ENCODE measurements at regions not wholly inside any gene's neighbourhood (a gene's known extent, or its start where the extent isn't known, plus 50 kb on each side); places are given as distances from the start of the nearest gene placed in this dataset.

DNA sequence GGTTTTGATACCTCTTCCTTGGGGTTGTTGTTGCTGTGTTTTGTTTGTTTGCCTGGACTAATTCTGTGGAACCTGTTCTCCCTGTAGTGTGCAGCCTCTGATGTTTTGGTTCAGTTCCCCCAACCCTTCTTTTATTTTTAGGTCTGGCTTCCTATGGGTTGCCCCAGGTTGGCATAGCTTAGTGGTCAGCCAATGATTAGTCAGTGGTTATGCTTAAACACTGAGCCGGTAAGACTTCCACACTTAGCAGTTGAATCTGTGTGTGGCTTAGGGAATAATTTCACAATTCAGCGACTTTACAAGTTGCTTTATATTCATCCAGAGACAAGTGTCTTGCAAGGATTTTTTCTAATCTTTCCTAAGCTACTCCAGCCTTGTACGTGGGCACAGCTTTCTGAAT lies 78.6 kb upstream of the CLPB start:
- Histone ChIP-seq H3K4me1 (ENCODE audit: control insufficient read depth, insufficient read depth, low read length, poor library complexity, severe bottlenecking) (no peaks in the 10 kb centered on the region), H3K36me3 (ENCODE audit: control insufficient read depth, insufficient read depth, low read length) (no peaks in the 10 kb centered on the region), H3K4me3 (ENCODE audit: insufficient read depth, low read depth, low read length, poor library complexity, severe bottlenecking) (no peak overlapping the region), H3K27ac (ENCODE audit: insufficient read depth, low read length, poor library complexity, severe bottlenecking) (no peak overlapping the region), H3K9me3 (ENCODE audit: control insufficient read depth, low read length) (no peaks in the 10 kb centered on the region), H3K27me3 (replicated peaks; ENCODE audit: control insufficient read depth, insufficient read depth, low read length, poor library complexity, severe bottlenecking) (no peaks in the 10 kb centered on the region)
- DNase-seq: no peak

GRCh38 chr11:72511393-72512047 lies 77.2 kb upstream of the CLPB start:
- Histone ChIP-seq H3K27ac (ENCODE audit: insufficient read depth, low read length, poor library complexity, severe bottlenecking) (no peak overlapping the region), H3K9me3 (ENCODE audit: control insufficient read depth, low read length) (no peaks in the 10 kb centered on the region), H3K36me3 (ENCODE audit: control insufficient read depth, insufficient read depth, low read length) (no peaks in the 10 kb centered on the region), H3K4me1 (ENCODE audit: control insufficient read depth, insufficient read depth, low read length, poor library complexity, severe bottlenecking) (no peaks in the 10 kb centered on the region), H3K27me3 (replicated peaks; ENCODE audit: control insufficient read depth, insufficient read depth, low read length, poor library complexity, severe bottlenecking) (no peaks in the 10 kb centered on the region), H3K4me3 (ENCODE audit: insufficient read depth, low read depth, low read length, poor library complexity, severe bottlenecking) (no peak overlapping the region)
- no peak for DNase-seq

- Histone ChIP-seq H3K9me3 (ENCODE audit: control insufficient read depth, low read length) (no peaks in the 10 kb centered on the region), H3K36me3 (ENCODE audit: control insufficient read depth, insufficient read depth, low read length) (no peaks in the 10 kb centered on the region), H3K27ac (ENCODE audit: insufficient read depth, low read length, poor library complexity, severe bottlenecking) (no peak overlapping the region), H3K27me3 (replicated peaks; ENCODE audit: control insufficient read depth, insufficient read depth, low read length, poor library complexity, severe bottlenecking) (no peaks in the 10 kb centered on the region), H3K4me1 (ENCODE audit: control insufficient read depth, insufficient read depth, low read length, poor library complexity, severe bottlenecking) (no peaks in the 10 kb centered on the region), H3K4me3 (ENCODE audit: insufficient read depth, low read depth, low read length, poor library complexity, severe bottlenecking) (no peak overlapping the region)
- no peak for DNase-seq
Measured at GRCh38 chr11:72507050-72507449, 72.7 kb upstream of the CLPB start.

DNA sequence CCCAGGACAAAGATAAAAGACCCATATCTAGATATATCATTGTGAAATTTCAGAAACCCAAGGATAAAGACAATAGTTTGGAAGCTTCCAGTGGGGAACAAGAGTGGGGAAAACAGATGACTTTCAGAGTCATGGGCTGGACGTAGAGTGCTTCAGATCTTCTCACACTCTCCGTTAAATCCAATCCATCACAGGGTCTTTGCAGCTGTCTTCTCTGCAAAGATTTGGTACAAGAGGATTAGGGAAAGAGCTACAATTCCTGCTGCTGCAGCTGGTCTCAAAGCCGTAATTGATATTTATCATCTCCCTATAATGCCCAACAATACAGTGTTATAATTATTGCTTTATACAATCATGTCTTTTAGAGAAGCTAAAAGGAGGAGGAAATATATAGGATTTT lies 63.4 kb upstream of the CLPB start:
- H3K4me3 ChIP-seq (ENCODE audit: insufficient read depth, low read depth, low read length, poor library complexity, severe bottlenecking): no peak overlapping the region
- H3K27ac ChIP-seq (ENCODE audit: insufficient read depth, low read length, poor library complexity, severe bottlenecking): no peak overlapping the region
- H3K36me3 ChIP-seq (ENCODE audit: control insufficient read depth, insufficient read depth, low read length): no peaks in the 10 kb centered on the region
- DNase-seq: no peak
- H3K27me3 ChIP-seq (replicated peaks; ENCODE audit: control insufficient read depth, insufficient read depth, low read length, poor library complexity, severe bottlenecking): no peaks in the 10 kb centered on the region
- H3K4me1 ChIP-seq (ENCODE audit: control insufficient read depth, insufficient read depth, low read length, poor library complexity, severe bottlenecking): no peaks in the 10 kb centered on the region
- no peaks in the 10 kb centered on the region for H3K9me3 ChIP-seq (ENCODE audit: control insufficient read depth, low read length)

DNA sequence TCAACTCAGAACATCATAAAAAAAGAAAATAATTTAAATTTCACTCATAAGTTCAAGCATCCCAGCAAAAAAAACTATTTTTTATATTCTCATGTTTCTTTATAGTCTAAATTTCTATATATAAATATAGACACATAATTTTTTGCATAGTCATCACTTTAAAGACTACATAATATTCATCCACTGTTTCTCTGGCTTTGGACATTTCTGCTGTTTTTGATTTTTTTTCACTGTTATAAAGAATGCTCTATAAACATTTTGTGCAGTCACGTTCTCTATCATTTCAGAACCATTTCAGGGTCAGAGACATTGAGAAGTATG lies 59.7 kb upstream of the CLPB start:
- DNase-seq: no peak
- H3K36me3 ChIP-seq (ENCODE audit: control insufficient read depth, insufficient read depth, low read length): no peaks in the 10 kb centered on the region
- no peaks in the 10 kb centered on the region for H3K27me3 ChIP-seq (replicated peaks; ENCODE audit: control insufficient read depth, insufficient read depth, low read length, poor library complexity, severe bottlenecking)
- no peak overlapping the region for H3K27ac ChIP-seq (ENCODE audit: insufficient read depth, low read length, poor library complexity, severe bottlenecking)
- no peak overlapping the region for H3K4me3 ChIP-seq (ENCODE audit: insufficient read depth, low read depth, low read length, poor library complexity, severe bottlenecking)
- no peaks in the 10 kb centered on the region for H3K4me1 ChIP-seq (ENCODE audit: control insufficient read depth, insufficient read depth, low read length, poor library complexity, severe bottlenecking)
- H3K9me3 ChIP-seq (ENCODE audit: control insufficient read depth, low read length): no peaks in the 10 kb centered on the region

- Histone ChIP-seq H3K36me3 (ENCODE audit: control insufficient read depth, insufficient read depth, low read length) (no peaks in the 10 kb centered on the region), H3K4me3 (ENCODE audit: insufficient read depth, low read depth, low read length, poor library complexity, severe bottlenecking) (no peak overlapping the region), H3K27ac (ENCODE audit: insufficient read depth, low read length, poor library complexity, severe bottlenecking) (no peak overlapping the region), H3K9me3 (ENCODE audit: control insufficient read depth, low read length) (no peaks in the 10 kb centered on the region), H3K27me3 (replicated peaks; ENCODE audit: control insufficient read depth, insufficient read depth, low read length, poor library complexity, severe bottlenecking) (no peaks in the 10 kb centered on the region), H3K4me1 (ENCODE audit: control insufficient read depth, insufficient read depth, low read length, poor library complexity, severe bottlenecking) (no peaks in the 10 kb centered on the region)
- DNase-seq: no peak
Measured at GRCh38 chr11:72493426-72494108, 59.2 kb upstream of the CLPB start.

DNA sequence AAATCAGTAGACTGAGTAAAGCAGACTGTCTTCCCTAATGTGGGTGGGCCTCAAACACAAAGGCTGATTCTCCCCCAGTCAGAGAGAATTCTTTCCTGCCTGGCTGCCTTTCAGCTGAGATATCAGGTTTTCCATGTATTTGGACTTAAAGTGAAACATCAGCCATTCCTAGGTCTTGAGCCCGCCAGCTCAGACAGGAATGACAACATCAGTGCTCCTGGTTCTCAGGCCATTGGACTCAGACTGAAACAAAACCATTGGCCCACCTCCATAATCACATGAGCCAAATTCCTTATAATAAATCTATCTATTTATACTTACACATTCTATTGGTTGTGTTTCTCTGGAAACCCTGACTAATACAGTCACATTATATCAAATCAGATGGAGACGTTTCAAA lies 56.7 kb upstream of the CLPB start:
- no peaks in the 10 kb centered on the region for H3K9me3 ChIP-seq (ENCODE audit: control insufficient read depth, low read length)
- DNase-seq: no peak
- no peaks in the 10 kb centered on the region for H3K36me3 ChIP-seq (ENCODE audit: control insufficient read depth, insufficient read depth, low read length)
- H3K27ac ChIP-seq (ENCODE audit: insufficient read depth, low read length, poor library complexity, severe bottlenecking): no peak overlapping the region
- H3K4me1 ChIP-seq (ENCODE audit: control insufficient read depth, insufficient read depth, low read length, poor library complexity, severe bottlenecking): no peaks in the 10 kb centered on the region
- H3K27me3 ChIP-seq (replicated peaks; ENCODE audit: control insufficient read depth, insufficient read depth, low read length, poor library complexity, severe bottlenecking): no peaks in the 10 kb centered on the region
- no peak overlapping the region for H3K4me3 ChIP-seq (ENCODE audit: insufficient read depth, low read depth, low read length, poor library complexity, severe bottlenecking)

Measured in effector memory CD4-positive, alpha-beta T cell (primary cell).